ENCODE measurements at regions not wholly inside any gene's neighbourhood (a gene's known extent, or its start where the extent isn't known, plus 50 kb on each side); places are given as distances from the start of the nearest gene placed in this dataset.

DNA sequence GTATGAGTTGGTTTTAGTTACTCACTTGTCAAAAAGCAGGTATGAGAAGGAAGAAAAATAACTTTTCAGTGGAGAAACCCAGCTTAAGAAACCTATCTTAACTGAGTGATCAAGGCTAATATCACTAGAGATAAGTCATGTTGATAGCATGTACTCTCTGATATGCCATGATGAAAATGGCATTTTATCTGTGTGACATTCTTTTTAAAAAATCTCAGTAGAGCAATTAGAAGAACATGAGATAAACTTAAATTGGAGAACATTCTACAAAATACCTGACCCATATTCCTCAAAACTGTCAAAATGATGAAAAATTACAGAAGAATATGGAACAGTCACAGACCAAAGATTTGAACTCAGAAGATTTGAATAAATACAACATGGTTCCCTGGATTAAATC is 912.4 kb upstream of the ATXN7L3B start:
- Histone ChIP-seq H3K36me3 (ENCODE audit: control insufficient read depth, insufficient read depth, low read length) (no peaks in the 10 kb centered on the region), H3K27me3 (ENCODE audit: control insufficient read depth, insufficient read depth, low read length) (no peaks in the 10 kb centered on the region), H3K4me3 (ENCODE audit: low read depth in 2 of 2, low read length in 2 of 2) (no peak overlapping the region), H3K4me1 (ENCODE audit: control insufficient read depth, insufficient read depth, low read length) (no peaks in the 10 kb centered on the region), H3K9me3 (ENCODE audit: control insufficient read depth, insufficient read depth, low read depth, low read length) (no peaks in the 10 kb centered on the region), H3K27ac (ENCODE audit: low read length) (no peak overlapping the region)
- ATAC-seq: no peak
- CTCF ChIA-PET: no interaction called here
- no peak for TF ChIP-seq SIN3A (IDR thresholded peaks at IDR 0.05; ENCODE audit: borderline replicate concordance, insufficient read depth, low read depth, low read length)
- TF ChIP-seq TCF7L2 (IDR thresholded peaks at IDR 0.05; ENCODE audit: low read depth, low read length): no peak
- TF ChIP-seq POLR2AphosphoS5 (IDR thresholded peaks at IDR 0.05; ENCODE audit: low read depth, low read length): no peak
- TF ChIP-seq REST (IDR thresholded peaks at IDR 0.05; ENCODE audit: insufficient read depth in 1 of 2, low read depth in 2 of 2, low read length in 1 of 2): no peak
- TF ChIP-seq CTCF (IDR thresholded peaks at IDR 0.05): no peak
- POLR2A ChIA-PET: no interaction called here
- DNase-seq (ENCODE audit: low read depth, low spot score): no peak
- in situ Hi-C loops (cut with HindIII; ENCODE audit: low pct_unique_long_range_greater_than_20kb, low sequenced_read_pairs): no loop called here
- intact Hi-C loops (cut with micrococcal nuclease; ENCODE audit: unreplicated experiment): no loop called here
- no TSS peak for BruUV-seq (replicated peaks)

DNA sequence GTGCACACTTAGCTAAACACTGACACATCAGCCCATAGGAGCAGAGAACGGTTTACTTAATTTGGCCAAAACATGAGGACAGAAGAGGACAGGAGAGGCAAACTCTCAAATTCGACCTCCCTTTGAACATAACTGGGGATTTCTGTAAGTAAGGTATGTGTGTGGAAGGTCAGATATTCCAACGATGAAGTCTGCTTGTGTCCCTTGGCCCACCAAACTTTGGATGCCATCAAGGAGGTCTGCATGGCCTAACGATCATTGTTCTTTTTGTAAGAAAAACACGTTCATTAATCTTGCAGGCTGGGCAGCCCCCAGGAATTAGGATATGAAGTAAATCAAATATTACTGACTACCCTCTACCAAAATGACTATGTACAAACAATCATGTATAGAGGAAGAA is 908.5 kb upstream of the ATXN7L3B start:
- H3K4me3 ChIP-seq (ENCODE audit: low read depth in 2 of 2, low read length in 2 of 2): no peak overlapping the region
- CTCF ChIA-PET: no interaction called here
- TF ChIP-seq POLR2AphosphoS5 (IDR thresholded peaks at IDR 0.05; ENCODE audit: low read depth, low read length) (no peak), TCF7L2 (IDR thresholded peaks at IDR 0.05; ENCODE audit: low read depth, low read length) (no peak), REST (IDR thresholded peaks at IDR 0.05; ENCODE audit: insufficient read depth in 1 of 2, low read depth in 2 of 2, low read length in 1 of 2) (no peak), SIN3A (IDR thresholded peaks at IDR 0.05; ENCODE audit: borderline replicate concordance, insufficient read depth, low read depth, low read length) (no peak), CTCF (IDR thresholded peaks at IDR 0.05) (no peak)
- H3K27me3 ChIP-seq (ENCODE audit: control insufficient read depth, insufficient read depth, low read length): no peaks in the 10 kb centered on the region
- no peak for ATAC-seq
- POLR2A ChIA-PET: no interaction called here
- H3K27ac ChIP-seq (ENCODE audit: low read length): no peak overlapping the region
- no TSS peak for BruUV-seq (replicated peaks)
- intact Hi-C loops (cut with micrococcal nuclease; ENCODE audit: unreplicated experiment): no loop called here
- no peak for DNase-seq (ENCODE audit: low read depth, low spot score)
- in situ Hi-C loops (cut with HindIII; ENCODE audit: low pct_unique_long_range_greater_than_20kb, low sequenced_read_pairs): no loop called here
- no peaks in the 10 kb centered on the region; the same call in 1 of the 2 replicates for H3K9me3 ChIP-seq (ENCODE audit: control insufficient read depth, insufficient read depth, low read depth, low read length)
- H3K36me3 ChIP-seq (ENCODE audit: control insufficient read depth, insufficient read depth, low read length): no peaks in the 10 kb centered on the region
- no peaks in the 10 kb centered on the region for H3K4me1 ChIP-seq (ENCODE audit: control insufficient read depth, insufficient read depth, low read length)

All from Panc1 (cell line).